A549 (cell line): ENCODE measurements at regions not wholly inside any gene's neighbourhood (a gene's known extent, or its start where the extent isn't known, plus 50 kb on each side); places are given as distances from the start of the nearest gene placed in this dataset.

Experiments
- ATAC-seq, 2 experiments: fragments of 200-7000 bp in 1 of 2; fragments of >200 bp in 1 of 2; cut with Nextera tagmentation in 1 of 2; cut with Tn5 transposase in 1 of 2; 3 replicates each; pipeline versions ENCODE4 v1.8.0 to v1.9.1; 2018 to 2020; ENCODE audit warnings: mild to moderate bottlenecking in 1 of 2, moderate library complexity in 1 of 2
- CTCF ChIA-PET: fragments of 300-600 bp; sonication (Branson Sonifier 250); formaldehyde crosslinking; extraction: SDS; loops from one replicate; lab custom pipeline; 2021; ENCODE audit warnings: antibody characterized with exemption, inconsistent platforms; lab: Yijun Ruan, JAX
- POLR2A ChIA-PET: fragments of 350-600 bp; formaldehyde crosslinking; extraction: SDS; loops from one replicate; lab custom pipeline; 2021; ENCODE audit warnings: antibody characterized with exemption, inconsistent platforms; lab: Yijun Ruan, JAX
- DNase-seq, 2 experiments: peaks; one replicate each; pipeline versions ENCODE4 v3.0.0 to v3.0.0-alpha.2; 2011 to 2016; ENCODE audit warnings: low read depth in 1 of 2, low spot score in 1 of 2
- FAIRE-seq: peaks from 2 replicates; lab custom pipeline; 2011; peaks lifted over from hg19 to GRCh38; lab: Jason Lieb, UNC
- H3K27ac ChIP-seq, 2 experiments: fragments of >200 bp; sonication (Bioruptor Twin); formaldehyde crosslinking; 3 replicates each; pipeline ENCODE4 v1.5.1; 2016 to 2017
- H3K4me1 ChIP-seq: fragments of >200 bp; sonication (Bioruptor Twin); formaldehyde crosslinking; 3 replicates; pipeline ENCODE4 v1.6.1; 2016
- H3K4me2 ChIP-seq: fragments of >200 bp; sonication (Bioruptor Twin); formaldehyde crosslinking; 3 replicates; pipeline ENCODE4 v1.6.1; 2016
- H3K4me3 ChIP-seq: fragments of >200 bp; sonication (Bioruptor Twin); formaldehyde crosslinking; 3 replicates; pipeline ENCODE4 v1.5.1; 2016
- H3K9me3 ChIP-seq: fragments of >200 bp; sonication (Bioruptor Twin); formaldehyde crosslinking; 3 replicates; pipeline ENCODE4 v1.6.1; 2016
- POLR2AphosphoS2 ChIP-seq: conservative IDR thresholded peaks from 2 replicates; pipeline ENCODE4 v1.6.1; 2012; ENCODE audit warnings: low read length, improper control_type of control experiment, inconsistent platforms
- RFX5 ChIP-seq: fragments of 450-650 bp; IDR thresholded peaks from 2 replicates; pipeline ENCODE4 v1.7.1; 2014; ENCODE audit warnings: antibody characterized with exemption, mild to moderate bottlenecking, moderate library complexity
- TP53 ChIP-seq: fragments of 250-450 bp; sonication (Bioruptor Pico); IDR thresholded peaks from 2 replicates; pipeline ENCODE4 v1.5.0; 2021; ENCODE audit warnings: mild to moderate bottlenecking, moderate library complexity
- WGBS: methylation state at CpG from one replicate; pipeline ENCODE4 v1.1.6; 2017; ENCODE audit errors: missing lambda C conversion rate; 5-methylcytosine and 5-hydroxymethylcytosine counted together
- small RNA-seq, 6 experiments: library from RNA; depleted of rRNA; stranded (forward); fragments of <200 nt; gene quantifications; one replicate each; pipeline ENCODE3, GENCODE V24; 2012

GRCh38 chr20:30985386-30985785 lies 272.1 kb upstream of the DEFB115 start:
- no peak overlapping the region for H3K27ac ChIP-seq
- WGBS, result 86% methylated on average over 18 of the region's 18 CpGs
- POLR2A ChIA-PET, result no interaction called here
- FAIRE-seq (no peak), ATAC-seq (no peak), DNase-seq (no peak)
- CTCF ChIA-PET, result no interaction called here
- TF ChIP-seq POLR2AphosphoS2, result no peak
- no peak for TF ChIP-seq TP53 (CRISPR knock-in tag)
- TF ChIP-seq RFX5, result no peak
- no peaks in the 10 kb centered on the region for H3K9me3 ChIP-seq
- no peak overlapping the region for H3K4me3 ChIP-seq
- no peak overlapping the region for H3K4me2 ChIP-seq
- H3K4me1 ChIP-seq, result no peaks in the 10 kb centered on the region

Small RNA genes lying in the stretch of these regions (small RNA-seq; reads per million reads assigned to genes)
- gene RNA5SP528, result 0 to 2.3 (median 0.78) reads per million in 6 experiments
